H9 (cell line): ENCODE measurements at regions not wholly inside any gene's neighbourhood (a gene's known extent, or its start where the extent isn't known, plus 50 kb on each side); places are given as distances from the start of the nearest gene placed in this dataset.

Experiments
- DNase-seq: peaks from one replicate; pipeline ENCODE4 v3.0.0-alpha.2; 2017
- H2AFZ ChIP-seq: one replicate; pipeline ENCODE4 v1.6.1; 2013; ENCODE audit warnings: mild to moderate bottlenecking, low read length, control low read depth, moderate library complexity
- H2AK5ac ChIP-seq: 2 replicates; pipeline ENCODE4 v1.6.1; 2013; ENCODE audit warnings: low read length, control low read depth, mixed read lengths; ENCODE audit not compliant: insufficient read length
- H2BK120ac ChIP-seq: one replicate; pipeline ENCODE4 v1.6.1; 2013; ENCODE audit warnings: low read depth, mild to moderate bottlenecking, low read length, control low read depth, inconsistent platforms; ENCODE audit not compliant: poor library complexity, severe bottlenecking
- H2BK12ac ChIP-seq: 2 replicates; pipeline ENCODE4 v1.6.1; 2013; ENCODE audit warnings: low read length, control low read depth, mixed read lengths, low read depth; ENCODE audit not compliant: insufficient read length
- H2BK15ac ChIP-seq: 2 replicates; pipeline ENCODE4 v1.6.1; 2013; ENCODE audit warnings: low read depth, low read length, control low read depth
- H2BK20ac ChIP-seq: one replicate; pipeline ENCODE4 v1.6.1; 2013; ENCODE audit warnings: low read depth, mild to moderate bottlenecking, low read length, control low read depth, inconsistent platforms; ENCODE audit not compliant: poor library complexity, severe bottlenecking
- H2BK5ac ChIP-seq: 2 replicates; pipeline ENCODE4 v1.6.1; 2013; ENCODE audit warnings: low read length, control low read depth, mixed read lengths; ENCODE audit not compliant: insufficient read length
- H3K14ac ChIP-seq: 2 replicates; pipeline ENCODE4 v1.6.1; 2013; ENCODE audit warnings: low read length, control low read depth; ENCODE audit not compliant: insufficient read depth
- H3K18ac ChIP-seq: 2 replicates; pipeline ENCODE4 v1.6.1; 2013; ENCODE audit warnings: low read depth, mild to moderate bottlenecking, mixed read lengths, low read length, control low read depth; ENCODE audit not compliant: insufficient read length
- H3K23ac ChIP-seq: 2 replicates; pipeline ENCODE4 v1.6.1; 2013; ENCODE audit warnings: low read length, control low read depth, mixed read lengths, low read depth; ENCODE audit not compliant: insufficient read length
- H3K23me2 ChIP-seq: 2 replicates; pipeline ENCODE4 v1.6.1; 2013; ENCODE audit warnings: low read depth, mild to moderate bottlenecking, mixed read lengths, low read length, control low read depth; ENCODE audit not compliant: insufficient read length, poor library complexity, severe bottlenecking
- H3K27ac ChIP-seq: 2 replicates; pipeline ENCODE4 v1.5.1; 2013; ENCODE audit warnings: low read length, control low read depth, mixed read lengths, low read depth; ENCODE audit not compliant: insufficient read length
- H3K27me3 ChIP-seq: 2 replicates; pipeline ENCODE4 v1.6.1; 2013; ENCODE audit warnings: low read length, control low read depth, inconsistent platforms; ENCODE audit not compliant: insufficient read depth
- H3K4ac ChIP-seq: 2 replicates; pipeline ENCODE4 v1.6.1; 2013; ENCODE audit warnings: low read depth, mild to moderate bottlenecking, control low read depth, inconsistent platforms, low read length, moderate library complexity
- H3K4me1 ChIP-seq: 2 replicates; pipeline ENCODE4 v1.6.1; 2013; ENCODE audit warnings: low read length, control low read depth, inconsistent platforms; ENCODE audit not compliant: insufficient read depth
- H3K4me2 ChIP-seq: 2 replicates; pipeline ENCODE4 v1.6.1; 2013; ENCODE audit warnings: low read length, control low read depth, mixed read lengths; ENCODE audit not compliant: insufficient read length, insufficient read depth
- H3K56ac ChIP-seq: 2 replicates; pipeline ENCODE4 v1.6.1; 2013; ENCODE audit warnings: low read depth, mild to moderate bottlenecking, mixed read lengths, low read length, control low read depth; ENCODE audit not compliant: insufficient read length
- H3K79me1 ChIP-seq: 2 replicates; pipeline ENCODE4 v1.6.1; 2013; ENCODE audit warnings: low read depth, mild to moderate bottlenecking, moderate library complexity, low read length, control low read depth, inconsistent platforms; ENCODE audit not compliant: insufficient read depth, poor library complexity, severe bottlenecking
- H3K79me2 ChIP-seq: 2 replicates; pipeline ENCODE4 v1.6.1; 2013; ENCODE audit warnings: low read length, control low read depth, inconsistent platforms; ENCODE audit not compliant: insufficient read depth
- H3K9ac ChIP-seq: 2 replicates; pipeline ENCODE4 v1.6.1; 2013; ENCODE audit warnings: low read length, control low read depth, mixed read lengths; ENCODE audit not compliant: insufficient read length; ENCODE audit errors: extremely low read depth
- H3K9me3 ChIP-seq: one replicate; pipeline ENCODE4 v1.6.1; 2013; ENCODE audit warnings: low read depth, low read length, inconsistent platforms; ENCODE audit not compliant: control insufficient read depth
- H3T11ph ChIP-seq: one replicate; pipeline ENCODE4 v1.6.1; 2013; ENCODE audit warnings: mild to moderate bottlenecking, low read length, control low read depth, inconsistent platforms
- H4K20me1 ChIP-seq: one replicate; pipeline ENCODE4 v1.6.1; 2013; ENCODE audit not compliant: control insufficient read depth, insufficient read length, insufficient read depth
- H4K5ac ChIP-seq: 2 replicates; pipeline ENCODE4 v1.6.1; 2013; ENCODE audit warnings: low read depth, mild to moderate bottlenecking, mixed read lengths, low read length, control low read depth; ENCODE audit not compliant: insufficient read length
- H4K8ac ChIP-seq: replicated peaks from 2 replicates; pipeline ENCODE4 v1.6.1; 2013; ENCODE audit warnings: low read length, control low read depth, mixed read lengths, low read depth; ENCODE audit not compliant: insufficient read length
- H4K91ac ChIP-seq: 2 replicates; pipeline ENCODE4 v1.6.1; 2013; ENCODE audit warnings: low read depth, mild to moderate bottlenecking, moderate library complexity, mixed read lengths, low read length, control low read depth; ENCODE audit not compliant: insufficient read length
- H3K27ac Mint-ChIP-seq, 3 experiments: 2 replicates in 2 of 3; 3 replicates in 1 of 3; pipeline ENCODE4 v1.8.0; 2020 to 2021; ENCODE audit warnings: mixed read lengths in 3 of 3, mild to moderate bottlenecking in 1 of 3, moderate library complexity in 1 of 3
- H3K27me3 Mint-ChIP-seq: 2 replicates; pipeline ENCODE4 v1.8.0; 2021; ENCODE audit warnings: low read depth, mild to moderate bottlenecking, moderate library complexity, mixed read lengths
- H3K36me3 Mint-ChIP-seq, 3 experiments: 2 replicates in 2 of 3; 3 replicates in 1 of 3; pipeline ENCODE4 v1.8.0; 2020 to 2021; ENCODE audit warnings: low read depth in 3 of 3, mixed read lengths in 3 of 3; ENCODE audit not compliant: insufficient read depth in 1 of 3
- H3K4me1 Mint-ChIP-seq, 2 experiments: 2 replicates each; pipeline ENCODE4 v1.8.0; 2020; ENCODE audit warnings: mixed read lengths in 2 of 2
- H3K4me3 Mint-ChIP-seq, 2 experiments: 2 replicates in 1 of 2; 3 replicates in 1 of 2; pipeline ENCODE4 v1.8.0; 2020 to 2021; ENCODE audit warnings: mild to moderate bottlenecking in 2 of 2, mixed read lengths in 2 of 2, moderate library complexity in 1 of 2
- H3K9me3 Mint-ChIP-seq, 2 experiments: 2 replicates in 1 of 2; 3 replicates in 1 of 2; pipeline ENCODE4 v1.8.0; 2020; ENCODE audit warnings: mild to moderate bottlenecking in 2 of 2, mixed read lengths in 2 of 2, moderate library complexity in 1 of 2
- WGBS: extraction: QIAGEN DNeasy Blood & Tissue Kit; methylation state at CpG from one replicate; pipeline ENCODE4 v1.1.7; 2013; ENCODE audit warnings: missing lambda C conversion rate, low lambda C conversion rate, mixed read lengths; ENCODE audit not compliant: insufficient read length; ENCODE audit errors: extremely low coverage; 5-methylcytosine and 5-hydroxymethylcytosine counted together
- TF ChIP-seq, protein P1 (sequence below): fragments of 200-600 bp; sonication (generic); conservative IDR thresholded peaks from 3 replicates; pipeline ENCODE4 v1.8.0; 2021; ENCODE audit warnings: antibody characterized with exemption, mild to moderate bottlenecking

DNA sequence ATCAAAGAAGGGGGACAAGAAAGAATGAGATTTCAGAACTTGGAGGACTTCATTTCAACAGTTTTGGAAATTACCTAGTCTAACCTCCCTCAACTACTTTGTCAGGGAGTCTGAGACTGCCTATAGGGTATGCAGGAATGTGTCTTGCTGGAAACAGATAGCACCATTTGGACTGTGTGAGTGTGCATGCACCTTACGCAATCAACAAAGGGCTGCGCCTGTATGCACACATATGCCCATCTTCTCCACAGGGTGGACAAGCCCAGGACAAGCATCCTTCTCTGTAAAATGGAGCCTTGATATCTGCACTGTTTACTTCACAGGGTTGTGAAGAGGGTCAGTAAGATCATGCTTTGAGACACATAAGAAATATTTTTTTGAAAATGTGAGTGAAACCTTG is 305.7 kb upstream of the ASIC2 start:
- Histone ChIP-seq H2BK5ac (no peak overlapping the region), H3K4me1 (no peaks in the 10 kb centered on the region), H3K79me1 (no peaks in the 10 kb centered on the region), H3K18ac (no peak overlapping the region), H3K4me2 (no peak overlapping the region), H4K8ac (no peak overlapping the region), H3K79me2 (no peaks in the 10 kb centered on the region), H3K4ac (no peak overlapping the region), H4K91ac (no peak overlapping the region), H4K20me1 (no peaks in the 10 kb centered on the region), H2AK5ac (no peak overlapping the region), H2BK15ac (no peak overlapping the region), H3K23me2 (no peaks in the 10 kb centered on the region), H2AFZ (no peak overlapping the region), H3K9me3 (no peaks in the 10 kb centered on the region), H3K14ac (no peak overlapping the region), H3K23ac (no peak overlapping the region), H2BK20ac (no peak overlapping the region), H3T11ph (no peak overlapping the region), H4K5ac (no peak overlapping the region), H3K27me3 (no peaks in the 10 kb centered on the region), H3K27ac (no peak overlapping the region), H3K9ac (no peak overlapping the region), H2BK12ac (no peak overlapping the region), H2BK120ac (no peak overlapping the region), H3K56ac (no peak overlapping the region)
- TF ChIP-seq, protein P1, sequence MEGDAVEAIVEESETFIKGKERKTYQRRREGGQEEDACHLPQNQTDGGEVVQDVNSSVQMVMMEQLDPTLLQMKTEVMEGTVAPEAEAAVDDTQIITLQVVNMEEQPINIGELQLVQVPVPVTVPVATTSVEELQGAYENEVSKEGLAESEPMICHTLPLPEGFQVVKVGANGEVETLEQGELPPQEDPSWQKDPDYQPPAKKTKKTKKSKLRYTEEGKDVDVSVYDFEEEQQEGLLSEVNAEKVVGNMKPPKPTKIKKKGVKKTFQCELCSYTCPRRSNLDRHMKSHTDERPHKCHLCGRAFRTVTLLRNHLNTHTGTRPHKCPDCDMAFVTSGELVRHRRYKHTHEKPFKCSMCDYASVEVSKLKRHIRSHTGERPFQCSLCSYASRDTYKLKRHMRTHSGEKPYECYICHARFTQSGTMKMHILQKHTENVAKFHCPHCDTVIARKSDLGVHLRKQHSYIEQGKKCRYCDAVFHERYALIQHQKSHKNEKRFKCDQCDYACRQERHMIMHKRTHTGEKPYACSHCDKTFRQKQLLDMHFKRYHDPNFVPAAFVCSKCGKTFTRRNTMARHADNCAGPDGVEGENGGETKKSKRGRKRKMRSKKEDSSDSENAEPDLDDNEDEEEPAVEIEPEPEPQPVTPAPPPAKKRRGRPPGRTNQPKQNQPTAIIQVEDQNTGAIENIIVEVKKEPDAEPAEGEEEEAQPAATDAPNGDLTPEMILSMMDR, result no peak
- H3K4me3 Mint-ChIP-seq, result no peak overlapping the region
- peaks cover 0 to 2% (median 0%) of the 10 kb centered on the region in 3 experiments; a peak in 1 of 7 replicates for H3K36me3 Mint-ChIP-seq
- peaks cover 22 to 32% of the 10 kb centered on the region in 2 experiments for H3K4me1 Mint-ChIP-seq
- H3K27ac Mint-ChIP-seq, result no peak overlapping the region; a peak in 1 of 7 replicates
- WGBS, result no CpG with 5 or more reads among the region's 2 CpGs
- no peaks in the 10 kb centered on the region for H3K9me3 Mint-ChIP-seq
- peaks cover 2% of the 10 kb centered on the region; the same call in 1 of the 2 replicates for H3K27me3 Mint-ChIP-seq
- no peak for DNase-seq
